Endothelial cell of umbilical vein (primary cell): ENCODE measurements at regions not wholly inside any gene's neighbourhood (a gene's known extent, or its start where the extent isn't known, plus 50 kb on each side); places are given as distances from the start of the nearest gene placed in this dataset.

ENCODE experiments used
- BruUV-seq: library from RNA; stranded (reverse); fragments of 400-500 nt; replicated peaks from 2 replicates; lab custom pipeline; 2021; lab: Mats Ljungman, UMichigan
- CTCF ChIA-PET: fragments of 300-600, 350-600 bp; sonication (Branson Sonifier 250); formaldehyde crosslinking; loops from one replicate; lab custom pipeline; 2021; ENCODE audit warnings: antibody characterized with exemption, inconsistent platforms; lab: Charles Lee
- POLR2A ChIA-PET: fragments of 300-600, 350-600 bp; sonication (Branson Sonifier 250); formaldehyde crosslinking; loops from one replicate; lab custom pipeline; 2021; ENCODE audit warnings: antibody characterized with exemption, inconsistent platforms; lab: Charles Lee
- DNase-seq: peaks from one replicate; pipeline ENCODE4 v3.0.0-alpha.2; 2011; ENCODE audit warnings: low read depth, low spot score
- FAIRE-seq: peaks from 2 replicates; lab custom pipeline; 2011; peaks lifted over from hg19 to GRCh38; lab: Jason Lieb, UNC
- H2AFZ ChIP-seq: 2 replicates; pipeline ENCODE4 v1.6.0; 2012; ENCODE audit warnings: low read depth, low read length, control low read depth, inconsistent platforms
- H3K27ac ChIP-seq: 2 replicates; pipeline ENCODE4 v1.5.1; 2011; ENCODE audit warnings: low read depth, mild to moderate bottlenecking, control low read depth, low read length, moderate library complexity; ENCODE audit not compliant: insufficient read depth
- H3K27me3 ChIP-seq, 2 experiments: 2 replicates each; pipeline versions ENCODE4 v1.6.0 to v1.6.1; 2011; ENCODE audit warnings: low read length in 2 of 2, mixed read lengths in 1 of 2; ENCODE audit not compliant: control insufficient read depth in 2 of 2, insufficient read depth in 2 of 2
- H3K36me3 ChIP-seq, 2 experiments: 2 replicates in 1 of 2; 3 replicates in 1 of 2; pipeline ENCODE4 v1.5.1; 2011; ENCODE audit warnings: low read length in 2 of 2, mild to moderate bottlenecking in 1 of 2, moderate library complexity in 1 of 2; ENCODE audit not compliant: control insufficient read depth in 2 of 2, insufficient read depth in 2 of 2; ENCODE audit errors: extremely low read depth in 1 of 2
- H3K4me1 ChIP-seq: 3 replicates; pipeline ENCODE4 v1.5.1; 2011; ENCODE audit warnings: mild to moderate bottlenecking, low read length; ENCODE audit not compliant: control insufficient read depth, insufficient read depth; ENCODE audit errors: extremely low read depth
- H3K4me2 ChIP-seq: 2 replicates; pipeline ENCODE4 v1.6.1; 2011; ENCODE audit warnings: low read length, control low read depth, mixed read lengths; ENCODE audit not compliant: insufficient read depth
- H3K4me3 ChIP-seq, 3 experiments: fragments of 200-600 bp in 1 of 3; sonication (generic), shearing (Covaris generic) in 1 of 3; replicated peaks in 1 of 3; 2 replicates each; pipeline ENCODE4 v1.5.1; 2011 to 2016; ENCODE audit warnings: control low read depth in 3 of 3, low read length in 3 of 3, mild to moderate bottlenecking in 2 of 3, inconsistent platforms in 1 of 3, low read depth in 1 of 3, moderate library complexity in 1 of 3; ENCODE audit not compliant: insufficient read depth in 1 of 3
- H3K79me2 ChIP-seq: 2 replicates; pipeline ENCODE4 v1.6.0; 2012; ENCODE audit warnings: low read length, inconsistent platforms; ENCODE audit not compliant: control insufficient read depth, insufficient read depth
- H3K9ac ChIP-seq: replicated peaks from 2 replicates; pipeline ENCODE3; 2011; ENCODE audit warnings: low read length, control low read depth; ENCODE audit not compliant: insufficient read depth; ENCODE audit errors: extremely low read depth
- H3K9me1 ChIP-seq: replicated peaks from 3 replicates; pipeline ENCODE4 v1.6.0; 2011; ENCODE audit warnings: mild to moderate bottlenecking, low read length; ENCODE audit not compliant: control insufficient read depth, insufficient read depth; ENCODE audit errors: extremely low read depth
- H3K9me3 ChIP-seq: replicated peaks from 2 replicates; pipeline ENCODE4 v1.5.1; 2012; ENCODE audit warnings: low read length, inconsistent platforms; ENCODE audit not compliant: control insufficient read depth, insufficient read depth
- H4K20me1 ChIP-seq: replicated peaks from 2 replicates; pipeline ENCODE3; 2011; ENCODE audit warnings: mild to moderate bottlenecking, low read length; ENCODE audit not compliant: control insufficient read depth, insufficient read depth; ENCODE audit errors: extremely low read depth
- EZH2 ChIP-seq: IDR thresholded peaks from 2 replicates; pipeline ENCODE4 v1.6.1; 2012; ENCODE audit warnings: borderline replicate concordance, low read depth, mild to moderate bottlenecking, moderate library complexity, low read length, inconsistent platforms; ENCODE audit not compliant: severe bottlenecking
- FOS ChIP-seq: IDR thresholded peaks from 2 replicates; pipeline ENCODE4 v1.6.1; 2011; ENCODE audit warnings: mild to moderate bottlenecking, low read length, moderate library complexity, borderline replicate concordance; ENCODE audit not compliant: insufficient read depth
- GATA2 ChIP-seq: IDR thresholded peaks from 2 replicates; pipeline ENCODE4 v1.7.0; 2011; ENCODE audit warnings: low read depth, mild to moderate bottlenecking, moderate library complexity, mixed read lengths, low read length; ENCODE audit not compliant: insufficient read length, insufficient read depth
- JUN ChIP-seq: IDR thresholded peaks from 2 replicates; pipeline ENCODE4 v1.6.1; 2011; ENCODE audit warnings: borderline replicate concordance, low read depth; ENCODE audit not compliant: insufficient read length, insufficient read depth
- MYC ChIP-seq: IDR thresholded peaks from one replicate; pipeline ENCODE4 v1.6.1; 2011; ENCODE audit warnings: mild to moderate bottlenecking, low read depth, low read length
- POLR2A ChIP-seq: IDR thresholded peaks from 2 replicates; pipeline ENCODE4 v1.6.1; 2012; ENCODE audit warnings: low read depth, mild to moderate bottlenecking, control low read depth, low read length
- POLR2AphosphoS5 ChIP-seq: IDR thresholded peaks from 2 replicates; pipeline ENCODE4 v1.6.1; 2012; ENCODE audit warnings: low read depth, mild to moderate bottlenecking, control low read depth, low read length, moderate library complexity; ENCODE audit not compliant: insufficient read depth
- dilution Hi-C: fragments of 300-500 bp; cut with MboI; formaldehyde crosslinking; loops from one replicate; pipeline ENCODE4 v1.15.0; 2019; ENCODE audit warnings: low sequenced_read_pairs; ENCODE audit not compliant: extremely low pct_ligation_motif_present
- intact Hi-C: fragments of 100-400 bp; cut with micrococcal nuclease; formaldehyde crosslinking; loops from one replicate; pipeline ENCODE4 v1.10.0; 2022
- TF ChIP-seq, protein P1 (sequence below), 2 donors: IDR thresholded peaks; 1 replicate in 1 of 2; 2 replicates in 1 of 2; pipeline ENCODE4 v1.5.1; 2011; ENCODE audit warnings: low read length in 2 of 2, mild to moderate bottlenecking in 2 of 2, moderate library complexity in 2 of 2, control low read depth in 1 of 2, inconsistent platforms in 1 of 2, low read depth in 1 of 2; ENCODE audit not compliant: insufficient read depth in 1 of 2; ENCODE audit errors: extremely low read depth in 1 of 2
- TF ChIP-seq, protein P2 (sequence below): IDR thresholded peaks from 2 replicates; pipeline ENCODE4 v1.6.1; 2011; ENCODE audit not compliant: insufficient read depth, insufficient read length

DNA sequence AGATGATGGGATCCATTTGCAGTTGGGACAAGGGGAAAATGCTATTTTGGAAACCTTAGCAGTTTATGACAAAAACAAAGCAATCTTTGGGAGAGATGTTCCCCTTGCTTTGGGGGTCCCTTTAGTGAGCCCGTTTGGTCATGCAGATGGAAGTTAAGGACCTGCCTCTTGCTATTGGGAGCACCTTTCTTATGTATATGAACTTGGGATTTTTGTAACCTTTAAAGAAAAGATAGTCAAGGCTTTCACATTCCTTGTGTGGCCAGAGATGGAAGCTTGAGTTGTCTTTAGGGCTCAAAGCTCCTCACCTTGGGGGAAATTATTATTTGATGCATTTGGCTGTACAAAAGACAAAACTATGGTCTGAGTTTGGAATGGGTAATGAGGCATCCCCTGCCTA, 179.0 kb upstream of the PLPP4 start:
- DNase-seq (no peak), FAIRE-seq (no peak)
- TF ChIP-seq EZH2 = no peak
- no peak for TF ChIP-seq GATA2
- no peak for TF ChIP-seq FOS
- TF ChIP-seq, protein P1, sequence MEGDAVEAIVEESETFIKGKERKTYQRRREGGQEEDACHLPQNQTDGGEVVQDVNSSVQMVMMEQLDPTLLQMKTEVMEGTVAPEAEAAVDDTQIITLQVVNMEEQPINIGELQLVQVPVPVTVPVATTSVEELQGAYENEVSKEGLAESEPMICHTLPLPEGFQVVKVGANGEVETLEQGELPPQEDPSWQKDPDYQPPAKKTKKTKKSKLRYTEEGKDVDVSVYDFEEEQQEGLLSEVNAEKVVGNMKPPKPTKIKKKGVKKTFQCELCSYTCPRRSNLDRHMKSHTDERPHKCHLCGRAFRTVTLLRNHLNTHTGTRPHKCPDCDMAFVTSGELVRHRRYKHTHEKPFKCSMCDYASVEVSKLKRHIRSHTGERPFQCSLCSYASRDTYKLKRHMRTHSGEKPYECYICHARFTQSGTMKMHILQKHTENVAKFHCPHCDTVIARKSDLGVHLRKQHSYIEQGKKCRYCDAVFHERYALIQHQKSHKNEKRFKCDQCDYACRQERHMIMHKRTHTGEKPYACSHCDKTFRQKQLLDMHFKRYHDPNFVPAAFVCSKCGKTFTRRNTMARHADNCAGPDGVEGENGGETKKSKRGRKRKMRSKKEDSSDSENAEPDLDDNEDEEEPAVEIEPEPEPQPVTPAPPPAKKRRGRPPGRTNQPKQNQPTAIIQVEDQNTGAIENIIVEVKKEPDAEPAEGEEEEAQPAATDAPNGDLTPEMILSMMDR (IDR thresholded peaks at IDR 0.05; ENCODE audit: extremely low read depth in 1 of 2, insufficient read depth in 1 of 2, low read depth in 1 of 2, low read length in 2 of 2) = no peak
- TF ChIP-seq JUN = no peak
- TF ChIP-seq, protein P2, sequence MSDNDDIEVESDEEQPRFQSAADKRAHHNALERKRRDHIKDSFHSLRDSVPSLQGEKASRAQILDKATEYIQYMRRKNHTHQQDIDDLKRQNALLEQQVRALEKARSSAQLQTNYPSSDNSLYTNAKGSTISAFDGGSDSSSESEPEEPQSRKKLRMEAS = no peak
- TF ChIP-seq POLR2A = no peak
- TF ChIP-seq POLR2AphosphoS5 = no peak
- no peak for TF ChIP-seq MYC
- Histone ChIP-seq H3K4me2 (no peak overlapping the region), H4K20me1 (no peaks in the 10 kb centered on the region), H3K4me3 (no peak overlapping the region), H3K27ac (no peak overlapping the region), H3K4me1 (no peaks in the 10 kb centered on the region), H3K9me1 (no peaks in the 10 kb centered on the region), H3K36me3 (no peaks in the 10 kb centered on the region), H3K9me3 (no peaks in the 10 kb centered on the region), H3K9ac (no peak overlapping the region), H3K79me2 (no peaks in the 10 kb centered on the region), H2AFZ (no peak overlapping the region), H3K27me3 (no peaks in the 10 kb centered on the region)
- BruUV-seq = no TSS peak
- POLR2A ChIA-PET = no interaction called here
- intact Hi-C loops (no loop called here), dilution Hi-C loops (no loop called here)
- CTCF ChIA-PET = no interaction called here
